Sigmoid colon (tissue), 6 donors: ENCODE measurements at regions not wholly inside any gene's neighbourhood (a gene's known extent, or its start where the extent isn't known, plus 50 kb on each side); places are given as distances from the start of the nearest gene placed in this dataset.

ENCODE experiments used
- DNase-seq: peaks from one replicate; pipeline ENCODE4 v3.0.0-alpha.2; 2019
- H3K27ac ChIP-seq, 4 donors: fragments of 200-600 bp; sonication (generic); one replicate each; pipeline ENCODE4 v1.5.1; 2016 to 2019; ENCODE audit warnings: mild to moderate bottlenecking in 1 of 4
- H3K27me3 ChIP-seq, 3 donors: fragments of 200-600 bp; sonication (generic); one replicate each; pipeline ENCODE4 v1.5.1; 2019; ENCODE audit warnings: mild to moderate bottlenecking in 1 of 3
- H3K36me3 ChIP-seq, 4 donors: fragments of 200-600 bp; sonication (generic); one replicate each; pipeline ENCODE4 v1.5.1; 2016 to 2019
- H3K4me1 ChIP-seq, 4 donors: fragments of 200-600 bp; sonication (generic); one replicate each; pipeline ENCODE4 v1.5.1; 2017 to 2019
- H3K4me3 ChIP-seq, 4 donors: fragments of 200-600 bp; sonication (generic); one replicate each; pipeline ENCODE4 v1.5.1; 2017 to 2019; ENCODE audit warnings: mild to moderate bottlenecking in 2 of 4, moderate library complexity in 1 of 4
- H3K9me3 ChIP-seq, 4 donors: fragments of 200-600 bp in 3 of 4; sonication (generic) in 3 of 4; one replicate each; pipeline versions ENCODE4 v1.5.1 to v1.6.1; 2013 to 2019
- CTCF ChIP-seq, 4 experiments: fragments of 450-650 bp in 3 of 4; fragments of 200-600 bp in 1 of 4; IDR thresholded peaks; one replicate each; pipeline ENCODE4 v1.5.1; 2016 to 2019; ENCODE audit warnings: antibody characterized with exemption in 4 of 4, mild to moderate bottlenecking in 3 of 4, moderate library complexity in 2 of 4
- EP300 ChIP-seq, 4 donors: sonication (generic); formaldehyde crosslinking; IDR thresholded peaks; one replicate each; pipeline ENCODE4 v1.6.1; 2017; ENCODE audit warnings: antibody characterized with exemption in 4 of 4
- POLR2A ChIP-seq, 2 donors: fragments of 450-650 bp; IDR thresholded peaks; one replicate each; pipeline ENCODE4 v1.6.1; 2016; ENCODE audit warnings: antibody characterized with exemption in 2 of 2, mild to moderate bottlenecking in 2 of 2, moderate library complexity in 2 of 2
- POLR2AphosphoS5 ChIP-seq, 4 donors: sonication (generic); formaldehyde crosslinking; IDR thresholded peaks; one replicate each; pipeline ENCODE4 v1.6.1; 2017; ENCODE audit warnings: antibody characterized with exemption in 4 of 4
- WGBS, 2 donors: extraction: QIAGEN DNeasy Blood & Tissue Kit; methylation state at CpG; one replicate each; pipeline ENCODE4 v1.1.7; 2013; 5-methylcytosine and 5-hydroxymethylcytosine counted together
- intact Hi-C: fragments of 100-400 bp; cut with DNase I; formaldehyde crosslinking; loops from one replicate; pipeline ENCODE4 v1.15.1; 2023
- donor health status: healthy with polysubstance abuse.
- donor health status: healthy.

DNA sequence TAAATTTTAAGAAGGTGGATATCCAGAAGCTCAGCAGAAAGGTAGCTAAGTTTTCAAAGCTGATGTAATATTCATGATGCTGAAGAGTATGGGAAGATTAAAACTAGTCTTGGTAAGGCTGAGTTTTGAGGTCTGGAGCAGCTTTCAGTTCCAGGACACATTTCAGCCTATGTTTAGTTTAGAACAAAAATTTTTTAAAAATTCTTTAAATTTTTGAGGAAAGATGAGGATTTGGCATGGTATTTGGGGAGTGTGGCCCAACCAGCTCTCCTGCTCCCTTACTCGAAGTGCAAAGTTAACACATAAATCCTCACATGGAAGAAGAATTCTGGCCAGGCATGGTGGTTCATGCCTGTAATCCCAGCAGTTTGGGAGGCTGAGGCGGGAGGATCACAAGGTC is 1039.1 kb downstream of the NAALADL2 start:
- WGBS, 2 donors: 95% methylated on average over 2 of the region's 2 CpGs
- H3K9me3 ChIP-seq: peaks cover 0 to 3% (median 0%) of the 10 kb centered on the region in 4 donors
- no peak overlapping the region for H3K4me3 ChIP-seq
- intact Hi-C loops: no loop called here
- no peaks in the 10 kb centered on the region for H3K27me3 ChIP-seq
- H3K36me3 ChIP-seq: no peaks in the 10 kb centered on the region
- no peak overlapping the region for H3K27ac ChIP-seq
- no peak for TF ChIP-seq EP300 (IDR thresholded peaks at IDR 0.05)
- no peak for TF ChIP-seq POLR2A (IDR thresholded peaks at IDR 0.05)
- TF ChIP-seq CTCF (IDR thresholded peaks at IDR 0.05): no peak
- TF ChIP-seq POLR2AphosphoS5 (IDR thresholded peaks at IDR 0.05): no peak
- no peaks in the 10 kb centered on the region for H3K4me1 ChIP-seq
- DNase-seq: no peak

DNA sequence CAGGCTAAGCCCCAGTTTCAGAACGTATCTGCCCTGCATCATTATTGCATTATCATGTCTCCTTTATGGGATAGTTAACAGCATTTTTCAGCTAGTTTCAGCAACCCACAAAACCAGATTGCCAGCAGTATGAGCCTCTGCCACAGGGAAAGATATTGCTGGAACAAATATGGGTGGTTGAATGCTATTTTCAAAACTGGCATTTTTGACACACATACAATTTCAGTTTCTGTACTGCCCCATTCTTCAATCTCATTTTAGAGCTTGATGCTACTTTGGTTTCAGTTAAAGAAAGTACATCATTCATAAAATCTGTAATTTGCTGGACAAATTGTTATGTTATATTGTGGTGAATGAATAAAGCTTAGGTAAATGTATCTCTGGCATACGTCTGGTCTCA is 1037.5 kb downstream of the NAALADL2 start:
- H3K36me3 ChIP-seq: no peaks in the 10 kb centered on the region
- no peak for DNase-seq
- H3K27ac ChIP-seq: no peak overlapping the region
- peaks cover 0 to 3% (median 0%) of the 10 kb centered on the region in 4 donors for H3K9me3 ChIP-seq
- WGBS, 2 donors: 49 to 74% methylated on average over 2 of the region's 2 CpGs
- no peak for TF ChIP-seq POLR2AphosphoS5 (IDR thresholded peaks at IDR 0.05)
- TF ChIP-seq CTCF (IDR thresholded peaks at IDR 0.05): no peak
- no peak for TF ChIP-seq EP300 (IDR thresholded peaks at IDR 0.05)
- no peak for TF ChIP-seq POLR2A (IDR thresholded peaks at IDR 0.05)
- H3K4me1 ChIP-seq: no peaks in the 10 kb centered on the region
- H3K27me3 ChIP-seq: no peaks in the 10 kb centered on the region
- intact Hi-C loops: no loop called here
- H3K4me3 ChIP-seq: no peak overlapping the region

DNA sequence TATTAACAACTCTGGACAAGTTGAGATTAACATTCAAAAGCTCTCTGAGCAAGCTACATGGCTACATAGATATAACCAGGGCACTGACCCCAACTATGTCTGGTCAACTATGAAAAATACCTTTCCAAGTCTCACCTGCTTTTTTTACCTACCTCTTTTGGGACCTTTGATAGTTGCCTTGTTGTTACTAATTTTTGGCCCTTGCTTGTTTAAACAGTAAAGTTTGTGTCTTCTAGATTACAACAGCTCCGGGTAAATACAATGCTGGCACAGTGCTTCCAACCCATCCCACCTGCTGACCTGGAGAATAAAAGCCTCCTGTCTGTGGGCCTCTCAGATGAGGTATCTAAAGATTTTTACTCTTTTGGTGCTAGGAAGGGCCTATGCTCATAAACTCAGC is 1036.6 kb downstream of the NAALADL2 start:
- Histone ChIP-seq H3K27me3 (no peaks in the 10 kb centered on the region), H3K9me3 (peaks cover 0 to 3% (median 0%) of the 10 kb centered on the region in 4 donors), H3K27ac (no peak overlapping the region), H3K36me3 (no peaks in the 10 kb centered on the region), H3K4me1 (no peaks in the 10 kb centered on the region), H3K4me3 (no peak overlapping the region)
- no peak for DNase-seq
- 24 to 67% methylated on average over 1 of the region's 1 CpG for WGBS, 2 donors
- TF ChIP-seq EP300 (IDR thresholded peaks at IDR 0.05): no peak
- no peak for TF ChIP-seq CTCF (IDR thresholded peaks at IDR 0.05)
- no peak for TF ChIP-seq POLR2AphosphoS5 (IDR thresholded peaks at IDR 0.05)
- TF ChIP-seq POLR2A (IDR thresholded peaks at IDR 0.05): no peak
- intact Hi-C loops: no loop called here

GRCh38 chr3:175893566-175893965 is 1034.4 kb downstream of the NAALADL2 start:
- no peak overlapping the region for H3K27ac ChIP-seq
- DNase-seq: no peak
- 84 to 88% methylated on average over 5 of the region's 5 CpGs for WGBS, 2 donors
- no peak overlapping the region for H3K4me3 ChIP-seq
- intact Hi-C loops: no loop called here
- TF ChIP-seq POLR2AphosphoS5 (IDR thresholded peaks at IDR 0.05): no peak
- TF ChIP-seq EP300 (IDR thresholded peaks at IDR 0.05): no peak
- no peak for TF ChIP-seq CTCF (IDR thresholded peaks at IDR 0.05)
- no peak for TF ChIP-seq POLR2A (IDR thresholded peaks at IDR 0.05)
- H3K9me3 ChIP-seq: peaks cover 0 to 3% (median 0%) of the 10 kb centered on the region in 4 donors
- no peaks in the 10 kb centered on the region for H3K36me3 ChIP-seq
- H3K27me3 ChIP-seq: no peaks in the 10 kb centered on the region
- H3K4me1 ChIP-seq: no peaks in the 10 kb centered on the region

GRCh38 chr3:175890066-175890465 is 1030.9 kb downstream of the NAALADL2 start:
- H3K27me3 ChIP-seq: no peaks in the 10 kb centered on the region
- TF ChIP-seq POLR2AphosphoS5 (IDR thresholded peaks at IDR 0.05): no peak
- TF ChIP-seq EP300 (IDR thresholded peaks at IDR 0.05): no peak
- TF ChIP-seq CTCF (IDR thresholded peaks at IDR 0.05): no peak
- TF ChIP-seq POLR2A (IDR thresholded peaks at IDR 0.05): no peak
- no peak overlapping the region for H3K27ac ChIP-seq
- H3K4me3 ChIP-seq: no peak overlapping the region
- WGBS, 2 donors: 68 to 70% methylated on average over 4 of the region's 4 CpGs
- intact Hi-C loops: no loop called here
- DNase-seq: no peak
- H3K9me3 ChIP-seq: no peaks in the 10 kb centered on the region
- H3K4me1 ChIP-seq: no peaks in the 10 kb centered on the region
- H3K36me3 ChIP-seq: no peaks in the 10 kb centered on the region
